ENCODE measurements at regions not wholly inside any gene's neighbourhood (a gene's known extent, or its start where the extent isn't known, plus 50 kb on each side); places are given as distances from the start of the nearest gene placed in this dataset.
A peak's percentile ranks its signal among the peaks of the same experiment; 100 is the strongest.
"Not testable (repeated sequence)": the region's sequence is repeated elsewhere in the genome, so short reads cannot be mapped to it uniquely, and the experiment has no call there.

DNA sequence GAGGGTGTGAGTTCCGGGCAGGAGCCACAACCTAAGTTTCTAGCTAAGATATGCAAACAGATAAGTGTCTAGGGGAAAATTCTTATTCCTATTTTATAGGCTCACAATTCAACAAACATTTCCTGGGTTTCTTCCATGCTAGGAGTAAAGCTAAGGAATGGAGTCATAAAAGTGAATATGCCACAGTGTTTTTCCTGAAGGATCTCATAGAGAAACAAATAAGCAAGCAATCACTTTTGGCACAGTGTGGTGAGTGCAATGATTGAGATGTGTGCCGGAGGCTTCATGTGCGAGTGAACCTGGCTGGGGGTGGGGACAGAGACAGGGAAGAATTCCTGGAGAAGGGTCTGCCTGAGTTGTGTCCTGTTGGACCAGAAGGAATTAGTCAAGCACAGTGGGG, 147.4 kb downstream of the TENT5C start:
- DNase-seq (ENCODE audit: low read depth in 4 of 4, low spot score in 3 of 4): no peak

DNA sequence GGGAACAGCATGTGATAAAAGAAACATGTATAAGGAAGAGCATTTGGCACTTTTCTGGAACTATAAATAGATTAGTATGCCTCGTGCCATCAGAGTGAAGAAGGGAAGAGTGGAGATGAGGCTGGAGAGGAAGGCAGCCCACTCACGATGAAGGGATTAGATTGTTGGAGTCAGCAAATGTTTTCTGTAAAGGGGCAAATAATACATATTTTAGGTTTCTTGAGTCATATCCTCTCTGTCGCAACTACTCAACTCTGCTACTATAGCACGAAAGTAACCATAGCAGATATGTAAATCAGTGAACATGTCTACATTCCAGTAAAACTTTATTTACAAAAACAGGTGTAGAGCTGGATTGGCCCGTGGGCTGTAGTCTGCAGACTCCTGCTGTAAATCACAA, 147.8 kb downstream of the TENT5C start:
- DNase-seq (ENCODE audit: low read depth in 4 of 4, low spot score in 3 of 4): no peak

DNA sequence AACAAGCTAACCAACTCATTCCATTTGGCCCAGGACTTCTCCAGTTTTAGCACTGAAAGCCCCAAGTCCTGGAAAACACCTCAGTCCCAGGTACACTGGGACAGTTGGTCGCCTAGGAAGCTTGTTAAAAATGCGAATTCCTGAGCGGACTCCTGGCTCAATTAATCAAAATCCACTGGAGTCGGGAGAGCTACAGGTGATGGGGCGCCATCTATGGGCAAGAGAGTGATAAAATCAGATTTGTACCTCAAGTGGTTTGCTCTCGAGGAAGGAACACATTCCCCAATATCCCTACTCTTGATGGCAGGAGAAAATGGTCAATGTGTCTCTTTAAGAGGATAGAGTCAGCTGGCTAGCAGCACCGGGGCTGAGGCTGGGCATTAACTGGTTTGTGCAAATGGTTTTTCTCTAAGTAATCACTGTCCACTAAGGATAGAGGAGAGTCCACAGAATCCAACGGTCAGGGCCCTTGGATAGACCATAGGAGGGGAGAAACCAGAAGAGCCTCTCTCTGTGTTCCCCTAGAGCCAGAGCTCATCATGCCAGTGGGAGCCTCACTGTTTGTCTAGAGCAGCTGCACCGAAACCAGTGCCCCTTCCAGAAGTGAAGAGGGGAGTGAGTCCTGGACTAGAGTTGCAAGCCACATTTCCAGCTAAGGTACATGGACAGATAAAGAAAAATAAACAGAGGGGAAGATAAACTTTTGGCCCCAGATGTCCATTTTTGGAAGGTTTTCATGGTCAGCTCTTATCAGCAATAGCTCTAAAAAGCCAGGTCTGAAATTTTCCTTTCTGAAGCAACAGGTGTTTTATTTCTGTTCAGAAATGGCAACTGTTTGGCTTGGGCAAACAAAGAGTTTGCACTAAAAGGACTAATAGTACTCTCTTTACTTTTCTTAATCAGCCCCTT, 148.5 kb downstream of the TENT5C start:
- DNase-seq (ENCODE audit: low read depth in 4 of 4, low spot score in 3 of 4): peak in 2 of 4 donors; percentile 50 to 51

DNA sequence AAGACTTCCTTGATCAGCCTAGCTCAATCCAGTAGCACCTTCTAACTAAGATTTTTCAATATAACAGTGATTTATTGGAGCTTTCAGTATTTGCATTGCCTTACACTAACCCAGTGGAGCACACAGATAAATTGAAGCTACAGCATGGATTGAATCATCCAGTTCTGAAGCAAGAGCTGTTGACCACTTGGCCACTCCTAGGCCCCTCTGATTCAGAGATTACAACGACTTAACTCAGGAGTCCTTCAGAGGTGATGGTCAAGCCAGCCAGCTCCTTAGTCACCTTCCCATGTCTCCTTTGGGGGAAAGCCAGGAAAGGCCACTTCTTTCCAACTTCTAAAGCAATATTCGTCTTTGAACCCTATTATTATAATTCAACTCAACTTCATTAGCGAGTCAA, 151.8 kb downstream of the TENT5C start:
- no peak for DNase-seq (ENCODE audit: low read depth in 4 of 4, low spot score in 3 of 4)

DNA sequence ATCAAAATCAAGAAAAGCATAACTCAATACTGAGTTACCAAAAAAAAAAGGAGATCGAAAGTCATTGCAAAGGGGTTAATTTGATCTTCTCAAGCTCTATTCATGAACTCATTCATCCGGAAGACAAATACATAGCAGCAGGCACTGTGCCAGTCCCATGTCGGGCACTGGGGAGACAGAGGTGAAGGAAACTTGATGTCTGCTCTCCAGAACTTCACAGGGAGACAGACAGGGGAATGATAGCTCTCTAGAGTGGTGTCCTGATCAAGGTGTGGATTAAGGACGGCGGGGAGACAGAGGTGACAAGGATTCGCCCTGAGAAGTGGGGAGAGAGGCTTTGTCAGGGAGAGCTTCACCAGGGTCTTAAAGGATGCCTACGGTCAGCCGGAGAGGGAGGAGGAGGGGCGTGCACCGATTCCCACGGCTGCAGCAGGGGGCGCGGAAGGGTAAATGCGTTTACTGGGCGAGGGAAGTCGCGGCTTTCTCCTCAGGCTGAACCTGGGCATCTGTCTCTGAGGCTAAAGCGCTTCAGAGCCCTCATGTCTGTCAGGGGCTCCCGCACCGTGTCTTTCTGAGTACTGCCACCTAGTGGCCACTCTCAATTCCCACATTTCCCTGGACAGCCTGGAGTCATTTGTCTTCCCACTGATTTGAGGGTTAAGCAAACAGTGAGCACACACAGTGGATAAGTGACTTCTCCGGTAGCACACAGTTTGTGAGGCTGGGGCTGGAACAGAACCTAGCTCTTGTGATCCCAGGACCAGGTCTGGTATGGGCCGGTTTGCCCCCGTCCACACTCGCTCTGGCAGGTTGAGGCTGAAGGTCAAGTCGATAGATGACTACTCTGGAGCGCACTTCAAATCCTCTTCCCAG, 152.8 kb downstream of the TENT5C start:
- peak; percentile 48 to 78 (median 73) for DNase-seq (ENCODE audit: low read depth in 4 of 4, low spot score in 3 of 4)

DNA sequence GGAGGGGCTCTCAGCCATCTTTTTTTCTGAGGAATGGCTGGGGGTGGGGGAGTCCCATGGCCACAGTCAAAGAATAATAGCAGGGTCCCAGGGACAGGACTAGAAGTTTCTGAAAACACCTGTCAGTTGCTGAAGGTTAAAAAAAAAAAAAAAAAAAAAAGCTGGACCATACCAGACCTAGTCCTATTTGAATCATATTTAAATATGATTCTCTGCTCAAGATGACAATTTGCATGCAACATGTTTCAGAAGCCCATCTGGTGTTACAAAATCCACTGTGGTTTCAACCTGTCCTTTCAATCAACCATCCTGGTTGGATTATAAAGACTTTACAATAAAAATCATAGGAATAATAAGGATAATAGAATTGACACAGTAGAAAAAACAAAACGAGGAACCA, 153.7 kb downstream of the TENT5C start:
- no peak for DNase-seq (ENCODE audit: low read depth in 4 of 4, low spot score in 3 of 4)

DNA sequence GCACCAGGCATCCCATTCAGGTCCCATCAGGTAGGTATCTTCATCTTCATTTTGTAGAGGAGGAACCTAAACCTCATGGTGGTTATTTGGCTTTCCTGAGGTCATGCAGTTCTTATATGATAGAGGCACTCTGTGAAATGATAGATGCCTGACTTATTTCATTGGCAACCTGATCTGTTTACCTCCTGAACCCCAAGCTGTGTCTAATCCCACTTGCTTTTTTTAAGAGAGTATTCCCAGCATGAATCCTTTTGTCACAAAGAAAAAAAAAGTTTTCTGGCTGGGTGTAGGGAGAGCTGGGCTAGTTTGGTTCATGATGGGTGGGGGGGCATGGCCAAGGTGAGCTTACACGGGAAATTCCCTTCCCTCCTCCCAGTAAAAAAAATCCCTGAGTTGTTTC, 154.2 kb downstream of the TENT5C start:
- DNase-seq (ENCODE audit: low read depth in 4 of 4, low spot score in 3 of 4): no peak

DNA sequence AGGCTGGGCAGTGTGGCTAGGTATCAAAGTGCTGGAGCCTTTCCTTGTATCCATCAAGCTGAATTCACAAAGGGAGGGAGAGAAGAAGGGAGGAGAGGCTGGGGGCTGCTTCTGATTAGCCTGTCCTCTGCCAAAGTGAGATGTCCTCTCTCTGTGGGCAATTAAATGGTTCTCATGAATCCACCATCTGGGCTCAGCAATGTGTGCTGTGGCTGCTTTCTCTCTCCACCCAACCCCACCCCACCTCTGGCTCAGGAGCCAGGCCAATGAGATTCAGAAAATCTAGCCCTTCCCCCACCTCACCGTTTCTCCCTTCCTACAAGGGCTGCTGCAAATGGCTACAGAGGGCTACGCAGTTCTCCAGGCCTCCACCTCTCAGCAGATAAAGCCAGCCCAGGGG, 154.6 kb downstream of the TENT5C start:
- no peak for DNase-seq (ENCODE audit: low read depth in 4 of 4, low spot score in 3 of 4)

DNA sequence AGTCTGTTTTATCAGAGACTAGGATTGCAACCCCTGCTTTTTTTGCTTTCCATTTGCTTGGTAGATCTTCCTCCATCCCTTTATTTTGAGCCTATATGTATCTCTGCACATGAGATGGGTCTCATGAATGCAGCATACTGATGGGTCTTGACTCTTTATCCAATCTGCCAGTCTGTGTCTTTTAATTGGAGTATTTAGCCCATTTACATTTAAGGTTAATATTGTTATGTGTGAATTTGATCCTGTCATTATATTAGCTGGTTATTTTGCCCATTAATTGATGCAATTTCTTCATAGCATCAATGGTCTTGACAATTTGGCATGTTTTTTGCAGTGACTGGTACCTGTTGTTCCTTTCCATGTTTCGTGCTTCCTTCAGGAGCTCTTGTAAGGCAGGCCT, 161.7 kb downstream of the GDAP2 start:
- not testable (repeated sequence) for DNase-seq (ENCODE audit: low read depth in 4 of 4, low spot score in 3 of 4)

DNA sequence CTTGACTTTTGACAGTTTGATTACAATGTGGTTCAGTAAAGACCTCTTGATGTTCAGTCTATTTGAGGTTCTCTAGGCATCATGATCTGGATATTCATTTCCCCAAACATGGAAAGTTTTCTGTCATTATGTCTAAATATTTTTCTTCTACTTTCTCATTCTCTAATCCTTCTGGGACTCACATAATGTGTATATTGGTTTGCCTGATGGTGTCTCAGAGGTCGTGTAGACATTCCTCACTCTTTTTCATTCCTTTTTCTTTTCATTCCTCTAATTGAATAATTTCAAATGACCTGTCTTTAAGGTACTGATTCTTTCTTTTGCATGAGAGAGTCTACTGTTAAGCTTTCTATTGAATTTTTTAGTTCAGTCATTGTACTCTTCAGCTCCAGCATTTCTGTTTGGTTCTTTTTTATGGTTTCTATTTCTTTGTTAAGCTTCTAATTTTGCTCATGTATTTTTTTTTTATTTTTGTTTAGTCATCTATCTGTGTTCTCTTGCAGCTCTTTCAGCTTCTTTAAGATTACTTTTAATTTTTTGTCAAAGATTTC, 158.4 kb downstream of the GDAP2 start:
- no peak for DNase-seq (ENCODE audit: low read depth in 4 of 4, low spot score in 3 of 4)

DNA sequence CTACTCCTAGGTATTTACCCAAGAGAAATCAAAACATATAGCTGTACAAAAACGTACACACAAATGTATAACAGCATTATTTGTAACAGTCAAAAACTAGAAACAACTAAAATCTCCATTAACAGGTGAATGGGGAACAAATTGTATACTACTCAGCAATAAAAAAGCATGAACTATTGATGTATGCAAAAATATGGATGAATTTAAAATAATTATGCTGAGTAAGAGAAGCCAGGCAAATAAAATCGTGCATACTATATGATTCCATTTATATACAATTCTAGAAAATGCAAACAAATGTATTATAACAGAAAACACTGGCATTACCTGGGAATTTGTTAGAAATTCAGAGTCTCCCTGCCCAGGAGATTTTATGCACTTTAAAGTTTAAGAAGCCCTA, 150.1 kb downstream of the GDAP2 start:
- DNase-seq (ENCODE audit: low read depth in 4 of 4, low spot score in 3 of 4): no peak

DNA sequence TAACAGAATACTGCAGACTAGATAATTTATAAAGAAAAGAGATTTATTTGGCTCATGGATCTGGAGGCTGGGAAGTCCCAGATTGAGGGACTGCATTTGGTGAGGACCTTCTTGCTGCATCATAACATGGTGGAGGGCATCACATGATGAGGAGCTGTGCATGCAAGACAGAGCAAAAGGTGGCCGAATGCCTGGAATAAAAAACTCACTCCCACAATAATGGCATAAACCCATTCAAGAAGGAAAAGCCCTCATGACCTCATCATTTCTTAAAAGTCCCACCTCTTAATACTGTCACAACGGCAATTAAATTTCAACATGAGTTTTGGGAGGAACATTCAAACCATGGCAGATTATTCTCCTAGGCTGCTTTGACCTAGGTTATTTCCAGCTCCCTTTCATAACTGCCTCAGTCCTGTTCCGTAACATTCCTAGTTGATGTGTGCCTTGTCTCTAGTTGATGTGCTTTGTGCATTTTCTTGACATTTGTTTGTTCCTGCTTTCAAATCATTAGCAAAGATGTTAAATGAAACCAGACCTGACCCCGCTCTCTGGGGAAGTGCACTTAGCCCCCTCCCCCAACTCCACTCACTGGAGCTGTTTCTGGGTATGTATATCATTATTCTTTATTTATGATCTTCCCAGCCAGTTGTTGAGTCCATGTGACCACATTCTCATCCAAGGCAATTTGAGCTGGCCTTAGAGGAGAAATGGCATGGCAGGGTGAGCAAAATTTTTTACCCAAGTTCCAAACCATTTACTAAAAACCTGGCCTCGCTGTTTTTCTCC, 148.5 kb downstream of the GDAP2 start:
- peak in 1 of 4 donors; percentile 33 for DNase-seq (ENCODE audit: low read depth in 4 of 4, low spot score in 3 of 4)

DNA sequence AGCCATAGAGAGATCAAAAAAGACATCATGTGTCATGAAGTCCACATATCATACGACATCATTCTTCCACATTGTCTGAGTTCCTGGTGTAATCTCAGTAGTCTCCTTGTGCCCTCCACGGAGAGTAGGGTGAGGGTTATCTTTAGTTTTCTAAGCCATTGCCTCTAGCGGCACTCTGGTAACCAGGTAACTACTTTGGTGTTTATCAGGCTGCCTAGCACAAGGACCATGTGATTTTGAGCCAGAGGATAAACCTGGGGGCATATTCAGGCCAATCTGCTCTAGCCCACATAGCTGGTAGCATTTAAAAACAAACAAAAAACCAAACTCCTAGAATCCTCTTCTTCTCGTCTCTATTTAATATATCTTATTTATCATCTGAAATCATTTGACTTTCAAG, 147.4 kb downstream of the GDAP2 start:
- DNase-seq (ENCODE audit: low read depth in 4 of 4, low spot score in 3 of 4): no peak

DNA sequence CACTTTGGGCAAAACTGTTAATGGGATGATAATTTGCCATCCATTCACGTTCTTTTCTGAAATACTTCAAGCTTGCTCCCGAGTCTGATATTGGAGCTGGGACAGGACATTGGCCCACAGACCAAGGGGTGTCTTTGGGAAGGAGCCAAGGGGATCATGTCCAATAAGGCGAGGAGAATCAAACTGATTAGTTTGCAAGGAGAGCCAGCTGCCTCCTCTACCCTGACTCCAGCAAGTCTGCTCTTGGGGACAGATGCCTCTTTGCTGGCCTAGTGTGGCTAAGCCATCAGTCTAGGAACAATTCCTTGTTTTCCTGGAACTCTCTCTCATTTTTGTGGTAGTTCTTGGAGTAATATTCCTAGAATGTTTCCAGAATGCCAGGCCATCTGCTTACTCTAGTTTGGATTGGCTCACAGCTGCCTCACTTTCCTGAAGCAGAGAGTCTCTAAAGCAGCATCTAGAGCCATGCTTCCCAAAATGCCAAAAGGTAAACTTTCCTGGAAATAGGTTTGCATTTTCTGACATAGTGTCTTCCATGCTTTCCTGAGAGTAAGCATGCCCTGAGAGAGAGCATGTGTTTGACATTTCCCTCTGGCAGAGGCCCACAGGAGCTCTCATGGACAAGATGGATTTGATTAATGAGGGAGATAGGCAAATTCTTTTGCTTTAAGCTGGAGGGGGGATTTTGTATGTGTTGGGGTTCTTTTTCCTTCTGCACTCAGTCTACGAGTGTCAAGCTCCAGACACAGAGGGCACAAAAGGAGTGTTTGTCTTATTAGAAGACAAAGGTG, 145.6 kb downstream of the GDAP2 start:
- DNase-seq (ENCODE audit: low read depth in 4 of 4, low spot score in 3 of 4): no peak

DNA sequence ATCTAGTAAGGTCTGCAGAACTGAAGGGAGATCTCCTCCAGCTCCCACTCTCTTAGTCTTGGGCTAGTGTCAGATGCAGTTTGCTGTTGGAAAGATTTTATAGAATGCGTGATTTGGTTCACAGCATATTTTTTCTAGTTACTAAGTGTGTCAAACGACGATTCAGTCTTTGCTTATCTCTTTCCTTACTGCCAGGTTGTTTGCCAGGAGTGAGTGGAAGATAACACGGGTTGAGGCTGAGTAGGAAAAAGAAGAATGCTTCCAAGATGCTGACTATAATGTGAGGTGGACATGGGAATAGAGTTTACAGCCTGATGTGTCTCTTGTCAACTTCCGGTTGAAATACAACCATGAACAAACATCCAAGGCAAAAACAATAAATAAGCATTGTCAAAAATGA, 141.4 kb downstream of the GDAP2 start:
- DNase-seq (ENCODE audit: low read depth in 4 of 4, low spot score in 3 of 4): no peak

DNA sequence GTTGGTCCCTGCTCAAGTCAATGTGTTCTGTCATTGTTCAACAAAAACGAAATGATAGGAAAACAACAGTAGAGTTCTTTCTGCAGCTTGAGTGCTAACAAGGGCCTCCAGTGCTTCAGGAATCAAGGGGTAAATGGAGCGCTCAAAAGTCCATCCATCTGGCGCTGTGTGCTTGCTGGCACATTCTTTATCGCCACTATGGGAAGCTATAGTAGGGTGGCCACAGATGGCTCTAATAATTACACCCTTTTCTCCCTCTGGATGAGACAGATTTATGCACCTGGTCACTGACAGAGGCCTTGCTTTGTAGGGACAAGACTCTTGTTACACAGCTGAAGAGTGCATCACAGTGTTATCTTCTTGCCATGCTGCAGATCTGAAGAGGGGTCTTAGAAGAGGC, 136.0 kb downstream of the GDAP2 start:
- DNase-seq (ENCODE audit: low read depth in 4 of 4, low spot score in 3 of 4): no peak

DNA sequence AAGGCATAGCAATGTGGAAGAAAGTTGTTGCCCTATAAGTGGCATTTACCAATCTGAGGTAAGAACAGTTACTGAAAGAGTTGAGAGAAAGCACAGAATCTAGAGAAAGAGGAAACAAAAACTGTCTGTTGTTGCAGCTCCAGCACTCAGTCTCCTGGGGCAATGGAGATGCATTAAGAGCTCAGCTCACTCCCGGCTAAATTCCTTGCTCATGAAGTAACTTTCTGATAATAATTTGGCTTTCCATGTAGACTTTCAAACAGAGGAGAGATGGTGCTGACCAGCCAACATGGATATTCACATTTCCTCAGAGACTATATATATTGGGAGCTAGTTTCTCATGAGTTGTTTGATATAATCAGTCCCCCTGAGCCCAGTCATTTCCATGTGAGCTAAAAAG, 135.3 kb downstream of the GDAP2 start:
- DNase-seq (ENCODE audit: low read depth in 4 of 4, low spot score in 3 of 4): no peak

DNA sequence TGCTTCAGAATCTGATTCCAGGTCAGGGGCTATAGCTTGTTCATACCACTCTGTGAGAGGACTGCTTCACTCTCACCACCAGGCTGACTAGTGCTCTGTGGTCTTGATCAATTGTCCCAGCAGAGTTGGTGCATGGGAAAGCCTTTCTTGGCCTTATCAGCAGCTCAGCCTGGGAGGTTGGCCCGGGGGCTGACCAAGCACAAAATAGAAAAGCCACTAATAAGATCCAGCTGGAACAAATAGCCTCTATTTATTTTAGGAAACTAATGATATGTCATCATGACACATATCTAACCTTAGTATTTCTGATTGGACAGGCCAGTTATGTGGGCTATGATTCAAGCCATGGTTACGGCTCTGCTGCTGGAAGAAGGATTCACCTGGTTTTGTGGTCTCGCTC, 134.2 kb downstream of the GDAP2 start:
- DNase-seq (ENCODE audit: low read depth in 4 of 4, low spot score in 3 of 4): no peak

DNA sequence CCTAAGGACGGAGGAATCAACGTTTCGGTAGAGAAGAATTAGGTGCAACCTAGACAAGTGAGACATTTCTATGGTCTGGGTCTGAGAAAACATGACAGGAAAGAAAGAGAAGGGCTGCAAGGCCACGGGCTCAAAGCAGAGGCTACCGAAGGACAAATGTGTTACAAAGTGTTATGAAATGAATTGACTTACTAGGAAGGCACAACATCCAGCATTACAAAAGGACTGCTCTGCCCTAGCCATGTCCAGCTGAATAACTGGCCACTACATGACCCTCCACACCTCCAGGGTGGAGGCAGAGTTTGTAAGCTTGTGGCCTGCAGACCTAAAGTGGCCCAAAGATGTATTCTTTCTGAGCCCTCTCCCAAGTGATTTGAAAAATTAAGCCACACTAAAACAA, 133.6 kb downstream of the GDAP2 start:
- DNase-seq (ENCODE audit: low read depth in 4 of 4, low spot score in 3 of 4): no peak

DNA sequence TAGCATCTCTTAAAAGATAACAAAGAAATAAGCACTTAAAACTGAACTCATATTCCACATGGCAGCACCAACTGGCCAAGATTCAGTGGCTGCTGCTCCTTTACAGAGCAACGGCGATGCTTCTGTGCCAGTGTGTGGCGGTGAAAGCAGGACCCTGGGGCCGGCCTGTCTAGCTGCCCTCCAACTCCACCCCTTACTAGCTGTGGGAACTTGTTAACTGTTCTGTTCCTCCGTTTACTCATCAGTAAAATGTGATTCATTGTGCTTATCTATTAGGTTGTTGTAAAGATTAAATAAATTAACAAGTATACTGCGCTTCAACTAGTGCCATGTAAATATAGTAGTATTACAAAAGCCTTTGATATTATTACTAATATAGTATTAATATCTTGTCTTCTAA, 133.2 kb downstream of the GDAP2 start:
- no peak for DNase-seq (ENCODE audit: low read depth in 4 of 4, low spot score in 3 of 4)

Measured in left renal pelvis (tissue), 4 donors.